Stimulated activated CD4-positive, alpha-beta T cell treated with anti-CD3 and anti-CD28 coated beads, TNF-alpha, amount 100 ng/mL, for 24 hours (primary cell): ENCODE measurements at regions not wholly inside any gene's neighbourhood (a gene's known extent, or its start where the extent isn't known, plus 50 kb on each side); places are given as distances from the start of the nearest gene placed in this dataset.

Experiments used
- DNase-seq, 3 experiments: peaks; one replicate each; pipeline ENCODE4 v3.0.0-alpha.2; 2020; ENCODE audit warnings: low read depth in 3 of 3

GRCh38 chr14:100467046-100467750 is 120.0 kb downstream of the BEGAIN start:
- no peak for DNase-seq

DNA sequence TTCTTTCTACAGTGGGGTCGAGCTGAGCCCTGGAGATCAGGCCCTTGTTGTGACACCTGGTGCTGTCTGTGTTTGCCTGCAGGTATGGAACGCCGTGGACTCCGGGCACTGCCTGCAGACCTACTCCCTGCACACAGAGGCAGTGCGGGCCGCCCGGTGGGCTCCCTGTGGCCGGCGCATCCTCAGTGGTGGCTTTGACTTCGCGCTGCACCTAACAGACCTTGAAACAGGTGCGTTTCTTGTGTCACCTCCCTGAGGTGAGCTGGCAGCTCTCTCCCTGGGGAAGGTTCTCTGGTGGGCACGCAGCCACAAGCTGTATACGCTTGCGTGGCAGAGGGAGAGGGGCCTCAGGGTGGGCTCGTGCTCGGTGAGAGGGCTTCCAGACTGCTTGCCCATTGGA is 119.3 kb downstream of the BEGAIN start:
- no peak for DNase-seq

DNA sequence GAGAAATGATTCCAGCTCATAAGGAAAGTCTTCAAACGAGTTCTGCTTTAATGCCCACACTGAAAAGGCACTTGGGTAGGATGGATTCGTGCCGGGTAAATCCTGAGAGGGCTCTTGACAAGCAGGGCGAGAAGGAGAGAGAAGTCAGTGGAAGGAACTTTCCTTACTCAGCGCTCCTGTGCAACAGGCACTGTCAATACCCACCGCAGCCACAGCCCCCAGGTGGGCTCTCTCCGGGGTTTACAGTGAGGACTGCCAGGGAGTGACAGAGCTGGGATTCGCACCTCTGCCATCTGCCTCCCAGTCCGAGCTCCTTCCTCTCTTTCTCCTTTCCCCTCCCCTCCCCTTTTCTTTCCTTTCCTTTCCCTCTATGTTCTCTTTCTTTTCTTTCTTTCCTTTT is 118.7 kb downstream of the BEGAIN start:
- no peak for DNase-seq

- DNase-seq = no peak
Measured at GRCh38 chr14:100469632-100470522, 117.3 kb downstream of the BEGAIN start.

- DNase-seq = no peak
Measured at GRCh38 chr14:100470523-100470897, 116.7 kb downstream of the BEGAIN start.

DNA sequence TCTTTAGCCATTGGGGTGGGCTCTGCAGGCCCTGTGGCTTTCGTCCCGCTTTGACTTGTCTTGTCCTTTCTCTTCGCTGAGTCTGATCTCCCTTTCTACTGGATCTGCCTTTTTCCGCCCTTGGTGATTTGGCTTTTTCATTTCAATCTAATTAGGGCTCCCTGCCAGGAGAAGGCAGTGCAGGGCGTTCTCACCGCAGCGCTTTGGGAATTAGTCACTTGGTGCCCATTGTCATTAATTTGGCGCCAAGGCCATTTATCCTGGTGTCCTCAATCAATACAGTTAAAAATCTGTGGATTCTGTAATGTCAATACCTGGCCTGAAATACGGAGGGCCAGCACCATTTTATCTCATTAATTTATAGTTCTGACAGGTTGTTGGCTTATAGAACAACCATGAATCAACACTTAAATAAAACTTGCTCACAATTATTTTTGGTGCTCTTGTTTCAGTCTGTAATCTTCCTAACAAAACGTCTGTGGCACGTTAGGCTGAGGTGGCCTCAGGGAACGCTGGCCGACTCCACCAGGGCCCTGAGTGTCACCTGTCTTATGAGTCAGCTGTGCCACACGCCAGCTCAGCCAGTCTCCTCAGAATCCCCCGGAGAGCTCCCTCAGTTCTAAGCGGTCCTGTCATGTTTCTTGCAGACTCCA is 115.7 kb downstream of the BEGAIN start:
- no peak for DNase-seq

DNA sequence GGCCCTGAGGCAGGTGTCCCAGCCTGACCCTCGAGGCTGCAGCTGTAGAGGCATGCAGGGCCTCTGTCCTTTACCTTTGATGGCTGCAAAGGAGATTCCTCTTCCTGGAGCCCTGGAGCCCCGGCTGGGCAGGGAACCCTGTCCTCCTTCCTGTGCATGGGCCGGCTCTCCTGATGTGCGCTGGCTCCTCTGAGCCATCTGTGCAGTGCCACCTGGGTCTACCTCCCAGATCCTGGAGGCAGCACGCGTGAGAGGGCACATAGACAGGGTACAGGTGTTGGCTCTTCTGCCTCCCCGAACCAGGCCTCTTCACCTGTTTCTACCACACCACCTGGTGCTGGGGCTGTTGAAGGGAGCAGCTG is 115.1 kb downstream of the BEGAIN start:
- DNase-seq = no peak

GRCh38 chr14:100472491-100472890 is 114.7 kb downstream of the BEGAIN start:
- no peak for DNase-seq

DNA sequence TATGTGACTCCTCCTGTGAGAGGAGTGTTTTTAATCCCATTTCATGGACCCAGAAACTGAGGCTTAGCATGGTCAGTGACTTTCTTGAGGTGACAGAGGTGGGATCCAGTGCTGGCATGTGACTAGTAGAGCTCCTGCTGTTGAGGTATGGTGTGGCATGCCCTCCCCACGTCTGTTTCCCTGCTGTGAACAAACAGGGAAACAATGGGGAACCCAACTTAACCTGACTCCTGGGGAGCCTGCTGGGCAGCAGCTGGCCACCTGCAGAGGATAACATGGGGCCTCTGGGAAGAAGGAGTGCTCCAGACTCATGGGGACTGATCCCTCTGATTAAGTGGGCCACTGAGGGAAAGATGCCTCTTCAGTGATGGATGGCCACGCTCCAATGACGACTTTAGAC is 114.0 kb downstream of the BEGAIN start:
- DNase-seq = no peak

GRCh38 chr14:100474196-100474595 is 113.0 kb downstream of the BEGAIN start:
- no peak for DNase-seq

- no peak for DNase-seq
Measured at GRCh38 chr14:100475268-100475667, 111.9 kb downstream of the BEGAIN start.

DNA sequence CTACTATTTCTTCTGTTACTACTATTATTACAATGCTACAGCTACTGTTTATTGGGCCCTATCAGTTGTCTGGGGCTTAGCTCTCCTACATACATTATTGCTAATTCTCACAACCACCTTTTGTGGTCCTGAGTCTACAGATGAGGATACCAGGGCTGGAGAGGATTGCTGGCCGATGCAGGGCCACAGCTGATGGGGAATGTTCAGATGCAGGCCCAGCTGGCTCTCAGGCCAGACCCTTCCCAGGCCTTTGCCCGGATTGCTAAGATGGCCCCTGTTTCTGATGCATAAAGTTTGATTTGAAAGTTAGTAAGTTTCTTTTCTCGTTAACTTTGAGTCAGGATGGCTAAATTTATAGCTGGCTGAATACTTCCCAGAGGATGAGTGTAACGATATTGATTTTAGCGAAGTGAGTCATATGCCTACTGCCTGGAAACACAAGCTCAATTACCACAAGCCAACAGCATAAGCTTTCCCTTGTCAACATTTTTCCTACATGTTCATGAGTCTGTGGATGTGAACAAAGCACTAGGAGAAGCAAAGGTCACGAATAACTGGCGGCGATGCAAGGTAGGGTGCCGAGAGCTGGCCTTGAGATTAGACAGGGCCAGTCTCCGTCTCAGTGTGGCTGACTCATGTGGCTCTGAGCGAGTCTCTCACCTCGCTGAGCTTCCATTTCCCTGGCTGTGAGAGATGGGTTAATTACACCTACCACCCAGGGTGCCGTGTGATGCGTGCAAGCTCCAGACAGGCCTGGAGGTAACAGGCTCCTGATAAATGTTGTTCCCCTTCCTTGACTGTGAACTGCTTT is 111.0 kb downstream of the BEGAIN start:
- no peak for DNase-seq

GRCh38 chr14:100484531-100485267 is 102.5 kb downstream of the BEGAIN start:
- no peak for DNase-seq

DNA sequence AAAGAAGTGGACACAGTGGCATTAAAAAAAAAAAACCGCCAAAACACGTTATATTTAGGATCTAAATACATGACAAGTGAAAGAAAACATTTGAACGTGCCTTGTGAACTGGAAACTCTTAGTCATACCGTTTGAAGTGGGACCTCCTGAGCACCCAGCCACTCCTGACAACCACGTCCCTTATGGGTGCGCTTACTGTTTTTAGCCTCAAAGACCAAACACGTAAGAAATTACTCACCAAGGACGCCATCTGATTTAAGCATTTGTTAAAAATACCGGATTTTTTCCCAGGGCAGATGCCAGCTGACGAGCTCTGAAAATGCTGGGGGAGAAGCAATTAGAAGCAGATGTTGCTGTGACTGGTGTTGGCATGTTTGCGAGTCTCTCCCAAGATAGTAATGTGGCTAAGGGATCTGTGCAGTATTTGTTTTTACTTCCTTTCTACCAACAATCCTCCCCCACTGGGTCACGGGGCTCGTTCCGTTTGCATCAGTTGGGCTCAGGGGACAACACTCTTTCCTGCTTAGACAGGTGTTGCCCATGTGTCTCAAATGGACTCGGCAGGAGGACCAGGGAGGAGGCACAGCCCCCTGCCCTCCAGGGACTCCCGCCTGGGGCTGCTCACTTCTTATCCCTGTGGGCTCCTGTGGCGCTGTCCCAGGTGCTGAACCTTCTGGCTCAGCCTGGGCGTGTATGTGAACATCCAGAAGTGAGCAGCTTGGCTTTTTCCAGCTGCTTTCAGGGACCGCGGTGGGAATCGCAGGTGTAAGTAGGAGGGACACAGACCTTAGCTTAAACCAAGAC is 101.0 kb downstream of the BEGAIN start:
- DNase-seq = peak in 1 of 3 experiments; percentile 53
